Epithelial cell of proximal tubule (primary cell): ENCODE measurements at regions not wholly inside any gene's neighbourhood (a gene's known extent, or its start where the extent isn't known, plus 50 kb on each side); places are given as distances from the start of the nearest gene placed in this dataset.

Experiments used
- DNase-seq: peaks from one replicate; pipeline ENCODE4 v3.0.0-alpha.2; 2011; ENCODE audit warnings: low read depth
- H3K4me3 ChIP-seq: 2 replicates; pipeline ENCODE4 v1.5.1; 2011; ENCODE audit warnings: low read depth, mild to moderate bottlenecking, low read length
- TF ChIP-seq, protein P1 (sequence below): conservative IDR thresholded peaks from 2 replicates; pipeline ENCODE4 v1.5.1; 2012; ENCODE audit warnings: low read depth, mild to moderate bottlenecking, low read length

DNA sequence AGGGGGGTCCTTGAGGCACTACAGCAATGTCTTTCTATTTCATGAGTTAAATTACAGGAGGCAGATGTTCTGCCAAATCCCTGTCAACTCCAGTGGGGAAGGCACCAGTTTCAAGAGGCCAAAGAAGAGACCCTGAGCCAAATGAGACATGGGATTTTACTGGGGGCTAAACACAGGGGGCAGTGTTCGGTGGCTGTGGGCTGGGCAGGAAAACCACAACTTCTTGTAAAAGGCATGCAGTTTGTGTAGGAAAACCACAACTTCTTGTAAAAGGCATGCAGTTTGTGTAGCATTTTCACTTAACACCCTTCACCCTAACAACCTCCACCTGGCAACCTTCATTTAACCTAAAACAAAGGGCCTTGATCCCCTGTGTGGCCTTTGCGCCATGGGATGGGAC, 61.0 kb downstream of the POLR2M start:
- TF ChIP-seq, protein P1, sequence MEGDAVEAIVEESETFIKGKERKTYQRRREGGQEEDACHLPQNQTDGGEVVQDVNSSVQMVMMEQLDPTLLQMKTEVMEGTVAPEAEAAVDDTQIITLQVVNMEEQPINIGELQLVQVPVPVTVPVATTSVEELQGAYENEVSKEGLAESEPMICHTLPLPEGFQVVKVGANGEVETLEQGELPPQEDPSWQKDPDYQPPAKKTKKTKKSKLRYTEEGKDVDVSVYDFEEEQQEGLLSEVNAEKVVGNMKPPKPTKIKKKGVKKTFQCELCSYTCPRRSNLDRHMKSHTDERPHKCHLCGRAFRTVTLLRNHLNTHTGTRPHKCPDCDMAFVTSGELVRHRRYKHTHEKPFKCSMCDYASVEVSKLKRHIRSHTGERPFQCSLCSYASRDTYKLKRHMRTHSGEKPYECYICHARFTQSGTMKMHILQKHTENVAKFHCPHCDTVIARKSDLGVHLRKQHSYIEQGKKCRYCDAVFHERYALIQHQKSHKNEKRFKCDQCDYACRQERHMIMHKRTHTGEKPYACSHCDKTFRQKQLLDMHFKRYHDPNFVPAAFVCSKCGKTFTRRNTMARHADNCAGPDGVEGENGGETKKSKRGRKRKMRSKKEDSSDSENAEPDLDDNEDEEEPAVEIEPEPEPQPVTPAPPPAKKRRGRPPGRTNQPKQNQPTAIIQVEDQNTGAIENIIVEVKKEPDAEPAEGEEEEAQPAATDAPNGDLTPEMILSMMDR = no peak
- H3K4me3 ChIP-seq = no peak overlapping the region

DNA sequence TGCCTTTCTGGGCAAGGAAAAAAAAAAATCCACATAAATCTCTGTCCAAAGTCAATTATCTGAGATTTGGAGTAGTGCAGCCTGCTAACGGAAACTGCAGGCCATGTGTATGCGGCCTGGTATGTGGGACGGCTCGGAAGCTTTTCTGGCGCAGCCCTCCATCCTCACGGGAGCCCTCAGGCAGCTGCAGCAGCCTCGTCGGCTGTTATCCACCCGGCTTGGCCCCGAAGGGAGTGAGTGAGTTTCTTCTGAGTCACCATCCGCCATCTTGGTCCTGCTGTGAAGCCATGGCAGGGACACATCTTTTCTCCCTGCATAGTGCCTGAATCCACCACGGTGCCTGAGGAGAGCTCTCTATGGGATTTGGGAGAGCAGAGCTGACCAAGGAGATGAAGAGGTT, 62.8 kb downstream of the POLR2M start:
- DNase-seq = no peak
- H3K4me3 ChIP-seq = no peak overlapping the region
- TF ChIP-seq, protein P1 = no peak

More for the DNA sequence above, 61.0 kb downstream of the POLR2M start:
- no peak for DNase-seq

DNA sequence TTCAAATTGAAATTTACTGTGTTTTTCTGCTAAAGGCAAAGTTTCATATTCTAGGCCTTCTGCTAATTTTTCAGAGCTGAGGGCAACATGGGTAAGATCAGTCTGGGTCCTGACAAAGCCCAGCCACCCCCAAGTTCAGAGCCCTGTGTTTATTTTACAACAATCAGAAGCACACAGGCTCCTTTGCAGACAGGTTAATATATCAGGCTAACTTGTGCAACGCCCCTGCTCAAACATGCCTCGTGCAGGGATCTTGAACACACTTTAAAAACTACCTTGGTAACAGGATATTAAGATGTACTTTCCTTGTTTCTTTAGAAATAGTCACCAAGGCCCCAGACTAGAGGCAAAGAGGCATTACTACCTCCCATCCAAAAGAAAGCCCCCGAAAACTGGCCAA, 64.0 kb downstream of the POLR2M start:
- TF ChIP-seq, protein P1 = no peak
- DNase-seq = no peak
- H3K4me3 ChIP-seq = no peak overlapping the region

DNA sequence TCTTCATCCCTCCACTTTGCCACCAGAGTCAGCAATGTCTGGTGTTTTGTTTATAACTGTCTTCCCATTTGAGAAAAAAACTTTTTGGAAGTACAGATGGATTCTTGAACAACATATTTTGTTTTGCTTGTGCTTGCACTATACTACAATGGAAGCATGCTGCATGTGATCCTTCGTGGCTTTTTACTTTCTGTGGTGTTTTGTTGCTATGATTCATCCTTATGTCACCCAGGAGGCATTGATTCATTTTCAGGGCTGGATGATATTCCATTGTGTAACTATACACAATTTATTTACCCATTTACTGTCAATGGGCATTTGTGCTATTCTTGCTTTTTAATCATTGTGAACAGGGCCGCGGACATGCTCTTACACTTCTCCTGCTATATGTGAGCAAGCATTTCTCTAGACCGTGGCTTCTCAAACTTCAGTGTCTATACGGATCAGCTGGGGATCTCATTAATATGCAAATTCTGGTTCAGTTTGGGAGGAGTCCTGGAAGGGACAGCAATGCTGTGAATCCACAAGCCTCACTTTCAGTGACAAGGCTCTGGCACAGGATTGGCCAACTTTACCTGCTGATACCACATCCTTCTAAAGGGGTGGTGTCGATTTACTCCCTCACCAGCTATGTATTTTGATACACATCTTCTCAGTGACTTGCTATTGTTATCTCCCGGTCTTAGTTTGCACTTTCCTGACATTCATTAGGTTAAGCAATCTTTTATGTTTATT, 65.9 kb downstream of the POLR2M start:
- H3K4me3 ChIP-seq = no peak overlapping the region
- DNase-seq = peak; percentile 4
- TF ChIP-seq, protein P1 = no peak

DNA sequence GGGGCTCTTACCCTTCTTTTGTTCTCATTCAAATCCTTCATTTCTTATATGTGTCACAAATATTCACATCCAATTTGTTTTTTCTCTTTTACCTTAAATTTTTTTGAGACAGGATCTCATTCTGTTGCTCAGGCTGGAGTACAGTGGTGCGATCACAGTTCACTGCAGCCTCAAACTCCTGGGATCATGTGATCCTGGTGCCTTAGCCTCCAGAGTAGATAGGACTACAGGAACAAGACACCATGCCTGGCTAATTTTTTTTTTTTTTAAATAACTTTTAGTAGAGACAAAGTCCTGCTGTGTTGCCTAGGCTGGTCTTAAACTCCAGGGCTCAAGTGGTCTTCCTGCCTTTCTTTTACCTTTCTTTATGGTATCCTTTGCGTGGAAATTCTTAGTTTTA, 66.5 kb downstream of the POLR2M start:
- TF ChIP-seq, protein P1 = no peak
- no peak overlapping the region for H3K4me3 ChIP-seq

DNA sequence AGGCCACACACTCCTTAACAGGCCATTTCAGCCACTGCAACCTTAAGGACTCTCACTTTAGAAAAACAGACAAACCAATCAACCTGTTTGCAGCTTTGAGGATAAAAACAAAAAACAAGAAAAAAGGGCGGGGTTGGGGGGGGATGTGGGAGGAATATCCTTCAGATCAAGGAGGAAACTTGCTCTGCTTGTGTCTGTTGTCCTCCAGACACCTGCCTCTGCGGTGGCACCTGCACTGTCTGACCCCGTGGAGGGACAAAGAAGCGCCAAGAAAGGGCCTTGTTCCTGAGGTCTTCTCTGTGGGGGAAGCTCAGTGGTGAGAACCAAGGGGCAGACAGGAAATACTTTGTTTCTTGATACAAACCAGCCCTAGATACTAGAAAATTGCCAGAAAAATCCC, 70.5 kb downstream of the POLR2M start:
- no peak for DNase-seq
- no peak overlapping the region for H3K4me3 ChIP-seq
- TF ChIP-seq, protein P1 = no peak

More for the DNA sequence above, 66.5 kb downstream of the POLR2M start:
- DNase-seq = no peak

DNA sequence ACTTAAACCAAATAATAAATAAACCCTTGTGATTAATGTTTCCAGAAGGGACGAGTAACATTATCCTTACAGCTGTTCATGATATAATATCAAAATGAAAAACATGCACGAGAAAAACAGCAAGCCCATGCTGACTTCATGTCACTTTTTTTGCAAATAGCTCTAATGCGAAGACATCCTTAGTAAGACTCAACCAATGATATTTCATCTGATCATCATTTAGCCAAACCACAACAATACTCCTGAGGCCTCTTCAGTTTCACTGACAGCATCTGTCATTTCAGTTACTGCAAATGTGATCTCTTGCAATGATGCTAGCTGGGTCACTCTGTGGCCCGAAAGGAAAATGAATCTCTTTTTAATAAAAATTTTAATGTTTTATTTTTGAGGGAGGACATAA, 74.0 kb downstream of the POLR2M start:
- no peak for DNase-seq
- TF ChIP-seq, protein P1 = no peak
- H3K4me3 ChIP-seq = no peak overlapping the region
